Osteocyte (in vitro differentiated cells): ENCODE measurements at regions not wholly inside any gene's neighbourhood (a gene's known extent, or its start where the extent isn't known, plus 50 kb on each side); places are given as distances from the start of the nearest gene placed in this dataset.

Experiments
- DNase-seq: peaks from one replicate; pipeline ENCODE4 v3.0.0; 2021; ENCODE audit warnings: mixed read lengths; ENCODE audit not compliant: unreplicated experiment; ENCODE audit errors: extremely low spot score
- H3K27ac Mint-ChIP-seq: one replicate; pipeline ENCODE4 v1.8.0; 2021; ENCODE audit warnings: mild to moderate bottlenecking, mixed read lengths; ENCODE audit not compliant: unreplicated experiment
- H3K27me3 Mint-ChIP-seq: one replicate; pipeline ENCODE4 v1.8.0; 2021; ENCODE audit warnings: mixed read lengths; ENCODE audit not compliant: unreplicated experiment
- H3K36me3 Mint-ChIP-seq: one replicate; pipeline ENCODE4 v1.8.0; 2021; ENCODE audit warnings: mixed read lengths; ENCODE audit not compliant: unreplicated experiment
- H3K4me1 Mint-ChIP-seq: one replicate; pipeline ENCODE4 v1.8.0; 2021; ENCODE audit warnings: mixed read lengths; ENCODE audit not compliant: unreplicated experiment
- H3K4me3 Mint-ChIP-seq: one replicate; pipeline ENCODE4 v1.8.0; 2021; ENCODE audit warnings: mild to moderate bottlenecking, moderate library complexity, mixed read lengths; ENCODE audit not compliant: unreplicated experiment
- H3K9me3 Mint-ChIP-seq: one replicate; pipeline ENCODE4 v1.8.0; 2021; ENCODE audit warnings: mixed read lengths; ENCODE audit not compliant: unreplicated experiment
- CTCF ChIP-seq: fragments of 200-600 bp; sonication (generic); IDR thresholded peaks from 2 replicates; pipeline ENCODE4 v1.5.0; 2021; ENCODE audit warnings: antibody characterized with exemption, mild to moderate bottlenecking, moderate library complexity

- TF ChIP-seq CTCF = no peak
- Mint-ChIP-seq H3K4me1 (peaks cover 22% of the 10 kb centered on the region), H3K27ac (no peak overlapping the region), H3K36me3 (no peaks in the 10 kb centered on the region), H3K9me3 (no peaks in the 10 kb centered on the region), H3K27me3 (no peaks in the 10 kb centered on the region), H3K4me3 (no peak overlapping the region)
- no peak for DNase-seq
These were observed 316.1 kb downstream of the PSAT1 start for GRCh38 chr9:78613006-78613405.

GRCh38 chr9:78614892-78615291 lies 318.0 kb downstream of the PSAT1 start:
- TF ChIP-seq CTCF = no peak
- no peak overlapping the region for H3K27ac Mint-ChIP-seq
- DNase-seq = no peak
- H3K9me3 Mint-ChIP-seq = no peaks in the 10 kb centered on the region
- no peak overlapping the region for H3K4me3 Mint-ChIP-seq
- H3K27me3 Mint-ChIP-seq = no peaks in the 10 kb centered on the region
- H3K36me3 Mint-ChIP-seq = no peaks in the 10 kb centered on the region
- peaks cover 22% of the 10 kb centered on the region for H3K4me1 Mint-ChIP-seq

- no peaks in the 10 kb centered on the region for H3K27me3 Mint-ChIP-seq
- DNase-seq = no peak
- no peak overlapping the region for H3K4me3 Mint-ChIP-seq
- TF ChIP-seq CTCF = no peak
- H3K27ac Mint-ChIP-seq = no peak overlapping the region
- no peaks in the 10 kb centered on the region for H3K36me3 Mint-ChIP-seq
- H3K4me1 Mint-ChIP-seq = peaks cover 26% of the 10 kb centered on the region
- no peaks in the 10 kb centered on the region for H3K9me3 Mint-ChIP-seq
These were observed 318.4 kb downstream of the PSAT1 start for GRCh38 chr9:78615372-78615771.

- Mint-ChIP-seq H3K4me1 (peaks cover 18% of the 10 kb centered on the region), H3K4me3 (no peak overlapping the region), H3K27me3 (no peaks in the 10 kb centered on the region), H3K9me3 (no peaks in the 10 kb centered on the region), H3K36me3 (no peaks in the 10 kb centered on the region), H3K27ac (no peak overlapping the region)
- TF ChIP-seq CTCF = peak; percentile 8
- no peak for DNase-seq
These were observed 321.8 kb downstream of the PSAT1 start for GRCh38 chr9:78618735-78619134.

GRCh38 chr9:78620303-78620702 lies 323.4 kb downstream of the PSAT1 start:
- no peak overlapping the region for H3K27ac Mint-ChIP-seq
- DNase-seq = no peak
- H3K9me3 Mint-ChIP-seq = no peaks in the 10 kb centered on the region
- no peak for TF ChIP-seq CTCF
- no peak overlapping the region for H3K4me3 Mint-ChIP-seq
- no peaks in the 10 kb centered on the region for H3K27me3 Mint-ChIP-seq
- no peaks in the 10 kb centered on the region for H3K36me3 Mint-ChIP-seq
- H3K4me1 Mint-ChIP-seq = peaks cover 15% of the 10 kb centered on the region
